GM23248 (cell line): ENCODE measurements at regions not wholly inside any gene's neighbourhood (a gene's known extent, or its start where the extent isn't known, plus 50 kb on each side); places are given as distances from the start of the nearest gene placed in this dataset.

Experiments used
- DNase-seq: peaks from one replicate; pipeline ENCODE4 v3.0.0-alpha.2; 2015
- H2AFZ ChIP-seq: fragments of 200-600 bp; sonication (generic); 2 replicates; pipeline ENCODE4 v1.6.1; 2016; ENCODE audit warnings: antibody characterized with exemption
- H3F3A ChIP-seq: fragments of 200-600 bp; sonication (generic); 2 replicates; pipeline ENCODE4 v1.6.1; 2016; ENCODE audit warnings: mild to moderate bottlenecking, antibody characterized with exemption, mixed run types; ENCODE audit not compliant: insufficient read depth
- H3K27ac ChIP-seq: fragments of 200-600 bp; sonication (generic); 2 replicates; pipeline ENCODE4 v1.5.1; 2016; ENCODE audit warnings: mild to moderate bottlenecking
- H3K27me3 ChIP-seq: fragments of 200-600 bp; sonication (generic); replicated peaks from 2 replicates; pipeline ENCODE4 v1.6.1; 2016; ENCODE audit warnings: mild to moderate bottlenecking; ENCODE audit not compliant: insufficient read depth
- H3K36me3 ChIP-seq: fragments of 200-600 bp; sonication (generic); 2 replicates; pipeline ENCODE4 v1.6.1; 2016; ENCODE audit warnings: low read depth, mild to moderate bottlenecking
- H3K4me1 ChIP-seq: fragments of 200-600 bp; sonication (generic); 2 replicates; pipeline ENCODE4 v1.6.1; 2016; ENCODE audit warnings: mild to moderate bottlenecking; ENCODE audit not compliant: insufficient read depth
- H3K4me2 ChIP-seq: fragments of 200-600 bp; sonication (generic); one replicate; pipeline ENCODE4 v1.6.1; 2016; ENCODE audit warnings: mild to moderate bottlenecking; ENCODE audit not compliant: unreplicated experiment
- H3K4me3 ChIP-seq: fragments of 200-600 bp; sonication (generic); 2 replicates; pipeline ENCODE4 v1.5.1; 2016; ENCODE audit warnings: mild to moderate bottlenecking
- H3K79me2 ChIP-seq: fragments of 200-600 bp; sonication (generic); 2 replicates; pipeline ENCODE4 v1.6.1; 2016; ENCODE audit warnings: mild to moderate bottlenecking; ENCODE audit not compliant: insufficient read depth
- H3K9ac ChIP-seq: fragments of 200-600 bp; sonication (generic); 2 replicates; pipeline ENCODE4 v1.6.1; 2016; ENCODE audit warnings: mild to moderate bottlenecking
- H3K9me2 ChIP-seq: fragments of 200-600 bp; sonication (generic); 2 replicates; pipeline ENCODE4 v1.6.1; 2016; ENCODE audit warnings: mixed run types, mild to moderate bottlenecking, moderate library complexity; ENCODE audit not compliant: insufficient read depth
- H3K9me3 ChIP-seq: fragments of 200-600 bp; sonication (generic); one replicate; pipeline ENCODE4 v1.6.1; 2017; ENCODE audit warnings: low read depth
- H4K20me1 ChIP-seq: fragments of 200-600 bp; sonication (generic); 2 replicates; pipeline ENCODE4 v1.6.0; 2016; ENCODE audit not compliant: insufficient read depth
- EZH2 ChIP-seq: fragments of 200-600 bp; sonication (generic); IDR thresholded peaks from 2 replicates; pipeline ENCODE4 v1.6.1; 2018; ENCODE audit warnings: antibody characterized with exemption, mild to moderate bottlenecking; ENCODE audit not compliant: insufficient read depth, poor library complexity, severe bottlenecking
- EZH2phosphoT487 ChIP-seq: fragments of 200-600 bp; sonication (generic); IDR thresholded peaks from 2 replicates; pipeline ENCODE4 v1.6.1; 2018; ENCODE audit warnings: antibody characterized with exemption, moderate library complexity, mild to moderate bottlenecking, low read depth; ENCODE audit not compliant: insufficient read depth
- WGBS, 2 experiments: methylation state at CpG; one replicate each; pipeline ENCODE4 v1.1.6; 2015 to 2017; ENCODE audit warnings: low lambda C conversion rate in 2 of 2, low coverage in 1 of 2; ENCODE audit errors: missing lambda C conversion rate in 2 of 2; 5-methylcytosine and 5-hydroxymethylcytosine counted together
- in situ Hi-C: fragments of 300-500 bp; cut with MboI; formaldehyde crosslinking; loops from 2 replicates; pipeline ENCODE4 v1.15.0; 2020

DNA sequence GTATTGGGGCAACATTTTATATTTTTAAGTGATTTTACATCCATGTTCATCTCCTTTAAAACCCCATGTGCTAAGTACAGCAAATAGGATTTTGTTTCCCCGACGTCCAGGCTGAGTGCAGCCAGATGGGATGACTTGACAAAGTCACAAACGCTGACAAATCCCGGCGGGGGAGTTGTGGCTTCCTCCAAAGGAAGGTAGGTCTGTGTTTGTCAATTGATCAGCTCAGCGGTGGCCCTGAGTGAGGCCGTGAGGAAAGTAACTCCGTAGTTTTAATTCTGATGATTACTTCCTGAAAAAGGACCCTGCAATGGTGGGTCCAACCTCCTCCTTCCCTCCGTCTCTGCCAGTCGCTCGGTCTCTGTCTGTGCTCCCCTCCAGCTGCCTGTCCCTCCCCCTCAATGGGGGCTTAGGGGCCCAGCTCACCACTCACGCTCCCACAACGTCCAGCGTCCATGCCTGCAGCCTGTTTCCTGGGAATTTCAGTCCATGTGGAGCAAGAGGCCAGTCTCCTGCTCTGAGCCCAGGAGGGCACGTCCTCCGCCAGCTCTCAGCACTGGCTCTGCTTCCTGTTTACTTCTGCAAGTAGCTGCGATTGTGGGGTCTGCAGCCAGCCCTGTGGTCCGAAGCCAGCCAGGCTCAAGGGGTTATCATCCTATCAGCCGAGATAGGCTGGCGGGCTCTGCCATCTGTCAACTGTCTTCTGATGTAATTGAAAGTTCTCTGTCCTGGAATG is 209.4 kb upstream of the FOXF1 start:
- Histone ChIP-seq H3K9me2 (no peaks in the 10 kb centered on the region), H3K4me1 (peaks cover 7% of the 10 kb centered on the region; the same call in 1 of the 2 replicates), H3K9ac (no peak overlapping the region), H3K4me3 (no peak overlapping the region), H3K9me3 (no peaks in the 10 kb centered on the region), H3F3A (peaks cover 1% of the 10 kb centered on the region; the same call in 1 of the 2 replicates), H3K27me3 (peaks cover 51% of the 10 kb centered on the region), H3K4me2 (no peak overlapping the region), H2AFZ (no peak overlapping the region; the same call in 1 of the 2 replicates), H4K20me1 (no peaks in the 10 kb centered on the region), H3K36me3 (no peaks in the 10 kb centered on the region), H3K27ac (no peak overlapping the region), H3K79me2 (no peaks in the 10 kb centered on the region)
- TF ChIP-seq EZH2 (no peak), EZH2phosphoT487 (no peak)
- in situ Hi-C loops = no loop called here
- WGBS, 2 experiments = 27 to 30% methylated on average over 20 of the region's 20 CpGs
- DNase-seq = peak; percentile 56

DNA sequence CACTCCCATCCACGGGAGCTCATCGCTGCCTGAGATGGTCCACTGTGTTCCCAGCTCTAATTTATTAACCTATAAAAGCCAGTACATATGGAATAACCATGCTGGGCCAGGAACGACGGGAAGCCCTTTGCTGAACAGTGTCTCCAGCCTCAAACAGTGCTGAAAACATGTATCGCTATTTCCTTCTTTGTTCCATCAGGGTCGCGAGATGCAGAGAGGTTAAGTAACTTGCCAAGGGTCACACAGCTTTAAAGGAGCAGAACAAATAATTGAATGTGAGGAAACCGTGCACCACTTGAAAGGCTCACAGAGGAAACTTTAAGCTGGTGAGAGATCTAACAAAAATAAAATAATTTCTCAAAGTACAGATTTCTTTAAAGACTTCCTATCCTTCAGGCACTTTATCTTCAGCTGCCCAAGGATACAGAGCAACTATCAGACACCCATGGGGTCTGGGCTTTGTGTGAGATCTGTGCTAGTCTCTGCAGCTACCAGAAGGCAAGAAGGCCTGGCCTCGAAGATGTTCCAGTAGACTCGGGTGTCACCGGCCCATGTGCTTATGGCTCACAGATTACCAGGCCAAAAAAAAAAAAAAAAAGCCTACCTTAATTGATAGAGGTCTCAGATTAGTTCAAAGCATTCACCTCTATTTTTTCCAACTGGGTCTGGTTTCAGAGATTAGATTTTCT is 207.8 kb upstream of the FOXF1 start:
- Histone ChIP-seq H3K9me3 (no peaks in the 10 kb centered on the region), H3K4me1 (peaks cover 15% of the 10 kb centered on the region), H3K27ac (no peak overlapping the region), H3K36me3 (no peaks in the 10 kb centered on the region), H3K79me2 (no peaks in the 10 kb centered on the region), H3K27me3 (peaks cover 36% of the 10 kb centered on the region), H3K9ac (no peak overlapping the region), H4K20me1 (no peaks in the 10 kb centered on the region), H3K9me2 (no peaks in the 10 kb centered on the region), H2AFZ (no peak overlapping the region), H3K4me3 (no peak overlapping the region), H3F3A (peaks cover 14% of the 10 kb centered on the region; the same call in 1 of the 2 replicates), H3K4me2 (no peak overlapping the region)
- WGBS, 2 experiments = 72% methylated on average over 11 of the region's 11 CpGs
- in situ Hi-C loops = no loop called here
- no peak for DNase-seq
- TF ChIP-seq EZH2 (no peak), EZH2phosphoT487 (no peak)

DNA sequence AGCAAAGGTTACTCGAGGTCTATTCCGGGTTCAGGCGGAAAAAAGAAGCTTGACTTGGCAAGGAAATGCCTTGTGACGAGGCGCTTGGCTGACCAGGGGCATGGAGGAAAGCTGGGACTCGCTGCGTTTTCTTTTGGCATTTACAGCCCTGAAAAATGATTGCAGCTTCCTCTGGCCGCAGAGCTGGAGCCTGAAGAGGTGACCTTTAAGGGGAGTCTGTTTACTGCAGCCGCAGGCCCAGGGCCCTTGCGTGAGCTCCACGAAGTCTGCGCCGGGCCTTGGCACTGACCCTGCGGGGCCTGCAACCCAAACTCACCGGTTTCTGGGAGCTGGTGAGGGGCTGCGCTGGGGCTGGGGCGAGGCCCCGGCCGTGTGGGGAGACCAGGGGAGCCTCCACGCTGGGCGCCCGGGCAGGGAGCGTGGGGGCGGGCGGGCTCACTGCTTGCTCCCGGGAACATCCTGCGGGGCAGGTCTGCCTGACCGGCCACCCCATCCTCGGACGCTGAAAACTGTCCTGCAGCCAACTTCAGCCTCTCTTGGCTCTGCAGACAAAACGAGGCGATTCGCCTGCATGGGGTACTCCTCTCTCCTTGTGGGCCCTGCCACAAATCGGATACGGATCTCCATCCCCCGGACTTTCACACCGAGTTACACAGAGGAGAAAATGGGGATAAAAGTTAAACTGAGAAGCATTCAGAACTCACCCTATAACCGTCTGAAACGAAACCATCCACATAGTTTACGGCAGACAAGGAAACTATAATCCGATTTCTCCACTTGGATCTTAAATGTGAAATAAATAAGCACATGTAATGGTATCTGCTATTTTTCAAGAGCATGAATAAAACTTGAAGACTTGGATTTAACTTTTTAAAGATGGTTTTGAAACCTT is 206.3 kb upstream of the FOXF1 start:
- TF ChIP-seq EZH2 (no peak), EZH2phosphoT487 (no peak)
- no peak overlapping the region for H3K4me2 ChIP-seq
- H3F3A ChIP-seq = peaks cover 20% of the 10 kb centered on the region; the same call in 1 of the 2 replicates
- no peaks in the 10 kb centered on the region for H3K9me3 ChIP-seq
- no peak for DNase-seq
- no peak overlapping the region for H3K9ac ChIP-seq
- no peak overlapping the region for H3K4me3 ChIP-seq
- H3K27ac ChIP-seq = no peak overlapping the region
- peaks cover 25% of the 10 kb centered on the region for H3K27me3 ChIP-seq
- H4K20me1 ChIP-seq = no peaks in the 10 kb centered on the region
- no peak overlapping the region for H2AFZ ChIP-seq
- H3K4me1 ChIP-seq = peaks cover 15% of the 10 kb centered on the region
- in situ Hi-C loops = no loop called here
- no peaks in the 10 kb centered on the region for H3K9me2 ChIP-seq
- no peaks in the 10 kb centered on the region for H3K79me2 ChIP-seq
- no peaks in the 10 kb centered on the region for H3K36me3 ChIP-seq
- 76 to 78% methylated on average over 26 to 41 of the region's 41 CpGs for WGBS, 2 experiments

DNA sequence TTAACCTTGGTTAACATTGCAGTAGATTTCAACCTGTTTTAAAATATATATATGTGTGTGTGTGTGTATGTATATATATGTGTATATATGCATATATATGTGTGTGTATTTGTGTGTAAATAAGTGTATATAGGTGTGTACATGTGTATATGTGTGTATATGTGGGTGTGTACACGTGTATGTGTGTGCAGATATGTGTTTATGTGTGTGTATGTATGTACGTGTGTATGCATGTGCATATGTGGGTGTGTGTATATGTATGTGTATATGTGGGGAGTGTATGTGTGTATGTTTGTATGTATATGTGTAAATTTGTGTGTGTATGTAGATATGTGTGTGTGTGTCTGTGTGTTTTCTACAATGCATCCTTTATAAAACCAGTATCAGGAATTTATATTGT is 205.5 kb upstream of the FOXF1 start:
- TF ChIP-seq EZH2 (no peak), EZH2phosphoT487 (no peak)
- no peak overlapping the region for H3K9ac ChIP-seq
- H3K79me2 ChIP-seq = no peaks in the 10 kb centered on the region
- H2AFZ ChIP-seq = no peak overlapping the region
- WGBS, 2 experiments = 57 to 63% methylated on average over 2 of the region's 2 CpGs
- peaks cover 20% of the 10 kb centered on the region for H3K27me3 ChIP-seq
- H4K20me1 ChIP-seq = no peaks in the 10 kb centered on the region
- H3K9me2 ChIP-seq = no peaks in the 10 kb centered on the region
- no peak overlapping the region for H3K4me3 ChIP-seq
- peaks cover 20% of the 10 kb centered on the region; the same call in 1 of the 2 replicates for H3F3A ChIP-seq
- H3K4me1 ChIP-seq = peaks cover 15% of the 10 kb centered on the region
- H3K9me3 ChIP-seq = no peaks in the 10 kb centered on the region
- no peaks in the 10 kb centered on the region for H3K36me3 ChIP-seq
- no peak overlapping the region for H3K27ac ChIP-seq
- no peak overlapping the region for H3K4me2 ChIP-seq
- no peak for DNase-seq
- in situ Hi-C loops = no loop called here
